GM19467 (cell line): ENCODE measurements at regions not wholly inside any gene's neighbourhood (a gene's known extent, or its start where the extent isn't known, plus 50 kb on each side); places are given as distances from the start of the nearest gene placed in this dataset.

ENCODE experiments used
- ATAC-seq: cut with Tn5 transposase; IDR thresholded peaks from one replicate; pipeline ENCODE4 v1.9.1; 2021; ENCODE audit warnings: mild to moderate bottlenecking, moderate library complexity; ENCODE audit not compliant: unreplicated experiment

DNA sequence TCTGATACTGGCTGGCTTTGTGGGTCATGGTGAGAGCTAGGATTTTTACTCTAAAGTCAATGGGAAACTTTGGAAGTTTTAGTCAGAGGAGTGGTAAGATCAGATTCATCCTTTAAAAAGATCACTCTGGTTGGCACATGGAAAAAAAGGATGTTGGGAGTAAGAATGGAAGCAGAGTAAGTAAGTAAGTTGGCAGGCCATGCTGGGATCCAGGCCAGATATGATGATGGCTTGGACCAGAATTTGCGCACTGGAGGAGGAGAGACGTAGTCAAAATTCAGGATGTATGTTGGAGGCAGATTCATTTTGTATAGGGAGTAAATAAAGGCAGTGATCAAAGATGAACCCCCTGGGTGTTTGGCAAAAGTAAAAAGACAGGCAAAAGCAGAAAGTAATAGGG, 283.3 kb upstream of the THSD7B start:
- no peak for ATAC-seq

DNA sequence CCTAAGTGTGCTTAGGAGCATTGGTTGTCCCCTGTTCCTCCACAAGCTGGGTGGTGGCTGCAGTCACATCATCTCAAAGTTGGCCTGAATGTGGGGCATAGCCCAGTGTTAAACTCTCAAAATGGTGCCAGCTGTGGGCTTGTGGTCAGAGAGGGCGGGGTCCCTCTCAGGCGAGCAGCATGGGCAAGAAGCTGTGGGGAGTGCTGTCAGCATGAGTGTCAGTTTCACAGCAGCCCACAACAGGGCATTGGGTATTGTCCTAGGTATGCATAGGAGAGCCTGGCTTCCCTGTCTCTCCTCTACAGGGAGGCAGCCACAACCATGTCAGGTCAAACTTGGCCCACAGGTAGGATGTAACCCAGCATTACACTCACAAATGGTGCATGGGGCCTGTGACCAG, 285.6 kb upstream of the THSD7B start:
- no peak for ATAC-seq

DNA sequence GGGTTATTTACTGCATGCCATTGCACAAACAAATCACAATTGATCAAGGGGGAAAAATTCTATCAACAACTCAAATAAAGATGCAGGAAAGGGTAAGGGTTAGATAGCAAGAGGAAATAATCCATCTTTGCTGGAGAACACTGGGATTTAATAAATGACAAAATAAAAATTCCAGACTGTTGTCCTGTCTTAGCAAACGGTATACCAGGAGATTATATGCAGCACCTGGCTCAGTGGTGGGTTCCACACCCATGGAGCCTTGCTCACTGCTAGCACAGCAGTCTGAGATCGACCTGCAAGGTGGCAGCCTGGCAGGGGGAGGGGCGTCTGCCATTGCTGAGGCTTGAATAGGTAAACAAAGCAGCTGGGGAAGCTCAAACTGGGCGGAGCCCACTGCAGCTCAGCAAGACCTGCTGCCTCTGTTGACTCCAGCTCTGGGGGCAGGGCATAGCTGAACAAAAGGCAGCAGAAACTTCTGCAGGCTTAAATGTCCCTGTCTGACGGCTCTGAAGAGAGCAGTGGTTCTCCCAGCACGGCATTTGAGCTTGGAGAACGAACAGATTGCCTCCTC, 296.5 kb upstream of the THSD7B start:
- no peak for ATAC-seq

DNA sequence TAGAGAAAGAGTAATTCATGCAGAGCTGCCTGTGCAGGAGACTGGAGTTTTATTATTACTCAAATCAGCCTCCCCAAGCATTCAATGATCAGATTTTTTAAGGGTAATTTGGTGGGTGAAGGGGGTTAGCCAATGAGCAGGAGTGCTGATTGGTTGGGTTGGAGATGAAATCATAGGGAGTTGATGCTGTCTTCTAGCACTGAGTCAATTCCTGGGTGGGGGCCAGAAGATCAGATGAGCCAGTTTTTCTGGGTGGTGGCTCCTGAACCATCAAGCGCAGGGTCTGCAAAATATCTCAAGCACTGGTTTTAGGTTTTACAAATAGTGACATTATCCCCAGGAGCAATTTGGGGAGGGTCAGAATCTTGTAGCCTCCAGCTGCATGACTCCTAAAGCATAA, 312.8 kb upstream of the THSD7B start:
- ATAC-seq: no peak

DNA sequence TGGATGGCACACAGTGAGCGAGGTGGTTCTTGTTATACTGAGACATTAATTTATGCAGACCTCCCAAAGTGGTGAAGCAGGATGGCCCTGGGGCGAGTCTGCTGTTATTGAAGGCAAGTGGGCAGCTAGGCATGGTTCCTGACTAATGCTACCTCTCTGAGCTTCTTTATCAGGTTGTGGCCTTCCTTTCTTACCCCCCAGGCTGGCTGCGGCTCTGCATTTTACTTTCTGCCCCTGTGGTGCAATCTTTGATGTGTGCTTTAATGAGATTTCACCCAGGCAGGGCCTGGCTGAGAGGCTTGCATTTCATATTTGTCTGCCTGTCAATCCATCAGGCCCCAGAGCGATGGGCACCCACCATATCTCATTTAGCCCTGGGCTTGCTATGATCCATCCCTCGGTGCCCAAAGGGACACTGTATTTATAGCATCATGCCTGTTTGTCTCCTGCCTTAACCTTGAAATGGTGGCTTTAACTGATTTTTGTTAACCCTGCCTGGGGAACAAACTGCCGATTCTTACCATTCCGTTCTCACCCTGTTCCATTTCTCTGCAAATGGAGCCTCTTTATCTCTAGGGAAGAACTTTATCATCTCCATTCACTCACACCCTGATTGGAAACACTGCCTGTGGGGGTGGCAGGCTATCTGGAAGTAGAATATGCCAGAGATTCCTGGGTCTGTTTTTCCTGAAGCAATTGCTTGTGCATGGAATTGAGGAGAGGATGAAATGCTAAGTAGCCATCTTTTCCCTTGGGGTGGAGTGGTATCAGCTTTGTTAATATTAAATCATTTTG, 316.2 kb upstream of the THSD7B start:
- ATAC-seq: no peak

DNA sequence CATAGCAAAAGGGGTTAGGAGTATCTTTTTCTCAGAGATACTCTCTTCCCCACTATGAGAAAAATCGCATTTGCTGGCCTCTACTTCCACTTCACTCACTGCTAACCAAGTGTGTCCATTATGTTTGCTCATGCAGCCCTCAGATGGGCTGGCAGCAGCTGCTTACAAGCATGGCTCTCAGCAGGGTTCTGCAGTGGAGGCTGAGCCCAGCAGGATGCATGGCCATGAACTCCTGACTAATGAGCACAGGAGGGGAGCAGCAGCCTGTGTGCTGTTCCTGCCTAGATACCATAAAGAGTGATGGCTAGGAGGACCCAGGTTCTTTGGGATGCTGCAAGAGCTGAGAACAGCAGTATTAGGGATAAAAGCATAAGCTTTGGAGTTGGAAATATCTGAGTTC, 316.9 kb upstream of the THSD7B start:
- no peak for ATAC-seq

DNA sequence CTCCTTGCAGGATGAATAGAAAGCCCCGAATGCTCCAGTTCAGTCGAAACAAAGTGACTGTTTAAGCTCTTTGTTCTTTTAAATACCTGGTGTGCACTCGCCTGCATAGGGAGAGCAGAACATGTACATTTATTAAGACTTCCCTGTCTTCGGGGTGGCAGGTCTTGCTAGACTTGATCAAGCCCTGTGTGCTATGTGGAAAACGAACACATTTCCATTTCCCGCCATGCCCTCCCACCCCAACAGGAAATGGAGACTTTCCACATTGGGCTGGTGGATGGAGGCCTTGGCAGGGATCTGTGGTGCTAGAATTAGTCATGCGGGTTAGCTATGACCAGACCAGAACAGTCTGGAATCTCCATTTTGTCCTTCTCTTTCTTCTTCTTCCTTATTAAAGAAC, 321.0 kb upstream of the THSD7B start:
- ATAC-seq: no peak

DNA sequence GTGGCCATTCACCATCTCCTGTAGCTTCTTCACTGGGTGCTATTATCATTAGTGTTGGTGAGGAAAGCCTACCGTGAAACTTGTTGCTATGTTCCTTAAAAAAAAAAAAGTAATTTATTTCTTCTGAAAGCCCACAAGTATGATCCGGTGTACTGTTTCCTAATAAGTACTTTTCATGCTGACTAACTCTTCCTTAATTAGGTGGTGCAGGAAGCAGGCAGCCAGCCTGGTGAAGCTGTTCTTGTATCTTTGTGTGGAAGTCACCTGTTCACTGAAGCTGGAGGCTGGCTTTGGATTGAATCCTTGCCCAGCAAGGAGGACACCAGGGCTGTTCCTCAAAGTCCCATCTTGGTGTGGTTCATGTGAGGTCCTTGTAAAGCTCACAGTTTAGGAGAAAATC, 321.7 kb upstream of the THSD7B start:
- ATAC-seq: no peak

DNA sequence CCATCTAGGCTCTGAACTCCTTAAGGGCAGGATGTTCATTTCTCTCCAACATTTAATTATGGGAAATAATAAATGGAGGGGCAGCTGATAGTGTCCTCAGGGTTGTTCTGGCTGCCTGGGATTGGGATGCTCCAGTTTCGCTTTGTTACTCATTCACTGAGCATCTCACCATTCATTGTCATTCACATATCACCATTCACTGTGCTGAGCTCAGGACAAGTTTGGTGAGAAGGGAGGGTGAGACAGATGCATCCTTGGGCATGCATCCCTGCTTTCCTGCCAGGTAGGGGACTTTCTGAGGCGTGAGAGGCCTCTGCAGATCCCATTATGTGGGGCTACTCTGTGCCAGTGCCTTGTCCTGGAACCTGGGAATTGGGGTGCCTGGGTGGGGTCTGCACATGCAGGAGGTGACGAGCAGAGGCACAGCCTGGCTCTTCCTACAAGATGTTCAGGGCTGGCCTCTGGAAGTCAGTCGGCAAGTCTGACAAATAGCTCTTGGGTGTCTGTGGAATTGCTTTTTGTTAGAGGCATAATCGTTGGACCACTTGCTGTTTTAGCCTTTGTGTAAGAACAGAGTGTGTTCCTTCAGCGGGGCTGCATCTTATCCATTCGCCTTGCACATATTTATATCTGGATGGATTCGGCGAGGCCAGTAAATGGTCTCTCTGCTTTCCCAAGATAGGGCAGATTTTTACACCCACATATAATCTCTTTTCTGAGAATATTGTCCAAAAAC, 323.2 kb upstream of the THSD7B start:
- no peak for ATAC-seq

DNA sequence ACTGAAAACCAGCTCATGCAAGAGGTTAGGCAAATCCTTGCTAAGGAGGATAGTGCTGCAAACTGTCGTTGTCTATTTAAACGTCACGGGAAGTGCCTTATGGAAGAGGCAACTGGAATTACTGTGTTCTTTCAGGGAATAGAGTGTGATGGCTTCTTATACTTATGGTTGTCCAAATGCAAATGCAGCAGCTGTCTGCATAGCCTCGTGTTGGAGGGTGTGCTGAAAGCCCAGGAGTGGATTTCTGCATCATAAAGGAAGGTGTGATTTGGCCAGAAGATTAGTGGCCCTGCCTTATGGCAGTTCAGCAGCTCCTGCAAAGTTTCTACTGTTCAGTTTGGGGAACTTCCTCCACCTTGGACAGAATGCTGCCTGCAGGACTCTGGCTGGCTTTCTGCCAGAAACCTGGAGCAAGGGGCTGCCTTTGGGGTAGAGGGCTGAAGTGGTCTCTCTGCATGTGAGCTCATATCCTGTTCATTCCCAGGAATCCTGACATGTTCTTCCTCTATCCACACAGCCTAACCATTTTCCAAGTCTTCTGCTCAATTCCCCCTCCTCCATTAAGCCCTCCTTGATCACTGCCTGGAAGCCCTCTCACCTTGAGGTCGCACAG, 321.2 kb upstream of the CXCR4 start:
- no peak for ATAC-seq

DNA sequence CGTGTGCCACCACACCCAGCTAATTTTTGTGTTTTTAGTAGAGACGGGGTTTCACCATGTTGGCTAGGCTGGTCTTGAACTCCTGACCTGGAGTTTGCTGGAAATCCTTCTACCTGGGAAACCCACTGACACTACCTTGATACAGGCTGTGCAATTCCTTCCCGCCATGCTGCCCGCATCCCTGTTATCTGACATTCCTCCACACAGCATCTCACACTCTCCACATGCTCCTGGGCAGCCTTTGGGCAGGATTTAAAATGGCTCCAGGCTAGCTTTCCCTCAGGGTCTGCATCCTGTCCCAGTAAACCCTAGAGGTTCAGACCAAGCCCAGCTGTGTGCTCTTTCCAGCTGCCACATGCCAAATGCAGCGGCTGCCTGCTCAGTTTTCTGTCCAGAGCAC, 319.5 kb upstream of the CXCR4 start:
- ATAC-seq: no peak

DNA sequence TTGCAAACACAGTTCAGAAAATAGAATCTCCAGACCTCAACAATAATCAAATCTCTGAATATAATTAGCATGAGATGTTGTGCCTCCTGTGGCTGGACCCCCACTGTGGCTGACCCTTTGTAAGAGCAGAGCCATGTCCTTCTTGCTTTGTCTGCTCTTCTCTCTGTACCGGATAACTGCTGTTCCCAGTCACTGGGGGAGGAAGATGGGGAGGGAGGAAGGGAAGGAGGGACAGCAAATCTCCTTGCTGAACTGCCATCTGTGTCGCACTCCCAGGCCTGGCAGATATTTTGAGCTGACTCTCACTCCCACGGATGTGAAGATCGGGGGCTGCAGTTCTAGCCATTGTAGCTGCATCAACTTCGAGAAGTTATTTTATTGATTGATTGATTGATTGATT, 319.0 kb upstream of the CXCR4 start:
- no peak for ATAC-seq

DNA sequence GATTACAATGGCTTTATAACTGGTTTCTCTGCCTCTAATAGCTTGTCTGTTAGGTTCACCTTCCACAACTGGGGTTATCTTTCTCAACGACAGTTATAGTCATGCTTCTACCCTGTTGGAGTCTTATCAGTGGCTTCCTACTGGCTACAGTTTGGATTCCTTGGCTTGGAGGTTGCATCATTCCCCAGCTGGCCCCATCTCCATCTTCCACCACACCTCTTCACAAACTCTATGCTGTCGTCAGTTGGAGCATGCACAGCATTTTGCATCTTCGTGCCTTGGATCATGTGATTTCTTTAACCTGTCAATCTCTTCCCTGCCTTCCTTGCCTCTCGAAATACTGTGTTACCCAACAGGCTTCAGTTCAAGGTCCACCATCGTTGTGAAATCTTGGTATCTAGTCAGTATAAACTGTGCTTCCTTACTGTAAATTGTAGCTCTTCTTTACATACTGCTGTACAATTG, 316.3 kb upstream of the CXCR4 start:
- ATAC-seq: no peak

DNA sequence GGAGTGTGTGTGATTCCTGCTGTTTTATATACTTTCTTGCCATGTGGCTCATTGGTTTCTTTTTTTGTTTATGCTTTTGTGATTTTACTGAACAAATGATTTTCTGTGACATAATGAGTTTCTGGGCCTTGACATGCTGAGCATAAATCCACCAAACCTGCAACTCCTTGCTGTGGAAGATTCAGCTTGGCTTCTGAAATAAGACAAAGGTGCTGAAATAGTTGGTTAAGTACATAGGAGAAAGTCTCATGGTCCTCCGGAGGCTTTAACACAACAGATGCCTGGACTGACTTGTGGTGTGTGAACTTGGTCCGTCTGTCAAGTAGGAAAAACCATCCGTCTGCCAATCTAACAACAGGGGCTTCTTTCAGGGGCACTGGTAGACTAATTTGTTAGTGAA, 315.3 kb upstream of the CXCR4 start:
- ATAC-seq: no peak

DNA sequence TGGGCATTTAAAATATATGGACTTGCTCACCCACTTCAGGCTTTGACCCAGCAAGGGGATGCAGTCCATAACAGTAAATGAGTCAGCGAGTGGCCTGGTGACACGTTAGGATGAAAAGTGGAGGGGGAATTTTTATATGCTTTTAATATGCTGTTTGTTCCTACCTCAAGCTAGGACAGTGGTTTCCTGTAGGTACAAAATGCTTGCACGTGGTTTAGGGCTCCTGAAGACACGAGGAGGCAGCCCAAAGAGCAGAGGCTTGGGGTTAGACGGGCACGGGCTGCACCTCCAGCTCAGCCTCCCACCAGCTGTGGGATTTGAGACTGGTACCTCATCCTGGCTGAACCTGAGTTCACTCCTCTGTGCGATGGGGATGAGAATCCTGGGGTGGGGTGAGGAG, 306.2 kb upstream of the CXCR4 start:
- no peak for ATAC-seq

DNA sequence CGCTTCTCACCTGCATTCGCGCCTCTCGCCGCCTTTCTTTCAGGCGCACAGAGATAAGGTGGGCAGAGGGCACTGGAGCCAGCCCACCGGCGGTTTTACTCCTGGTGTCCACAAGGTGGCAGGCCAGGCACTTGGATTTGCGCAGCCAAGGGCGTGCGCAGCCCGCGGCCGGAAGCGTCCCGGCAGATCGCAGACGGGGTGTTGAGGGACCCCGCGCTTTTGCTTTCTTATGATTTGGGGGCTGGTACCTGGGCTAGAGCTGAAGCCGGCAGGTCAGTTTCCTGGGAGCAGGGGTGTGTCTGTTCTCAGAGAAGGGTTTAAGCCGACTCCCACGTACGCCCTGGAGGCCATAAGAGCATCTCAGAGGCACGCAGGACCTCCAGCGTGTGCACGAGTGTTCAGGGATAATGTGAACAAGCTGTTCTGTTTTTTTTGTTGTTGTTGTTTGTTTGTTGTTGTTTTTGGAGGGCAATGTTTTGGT, 305.6 kb upstream of the CXCR4 start:
- ATAC-seq: peak; percentile 100

DNA sequence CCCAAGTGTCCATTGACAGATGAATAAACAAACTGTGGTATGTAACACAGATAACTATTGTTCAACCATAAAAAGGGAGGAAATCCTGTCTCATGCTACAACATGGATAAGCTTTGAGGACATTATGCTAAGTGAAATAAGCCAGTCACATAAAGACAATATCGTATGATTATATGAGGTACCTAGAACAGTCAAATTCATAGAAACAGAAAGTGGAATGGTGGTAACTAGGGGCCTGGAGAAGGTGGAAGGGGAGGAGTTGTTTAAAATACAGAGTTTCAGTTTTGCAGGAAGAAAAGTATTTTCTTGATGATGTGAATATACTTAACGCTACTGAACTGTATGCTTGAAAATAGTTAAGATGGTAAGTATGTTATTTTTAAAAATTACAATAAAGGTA, 304.6 kb upstream of the CXCR4 start:
- ATAC-seq: no peak

DNA sequence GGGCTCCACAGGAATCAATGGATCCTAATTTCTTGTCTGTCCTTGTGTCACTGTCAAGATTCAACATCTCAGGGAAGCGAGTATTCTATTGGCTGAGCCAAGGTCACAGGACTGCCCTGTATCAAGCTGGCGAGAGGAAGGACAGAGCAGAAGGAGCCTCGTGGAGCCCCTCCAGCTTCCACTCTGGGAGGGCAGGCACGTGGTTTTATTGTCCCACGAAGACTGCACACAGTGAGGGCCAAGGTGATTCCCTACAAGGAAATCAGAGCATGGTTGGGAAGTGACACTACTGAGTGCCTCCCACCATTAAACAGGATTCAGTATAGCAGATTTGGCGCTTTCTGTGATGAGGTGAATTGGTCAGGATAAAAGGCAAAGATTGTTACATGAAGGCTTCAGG, 302.4 kb upstream of the CXCR4 start:
- ATAC-seq: no peak

DNA sequence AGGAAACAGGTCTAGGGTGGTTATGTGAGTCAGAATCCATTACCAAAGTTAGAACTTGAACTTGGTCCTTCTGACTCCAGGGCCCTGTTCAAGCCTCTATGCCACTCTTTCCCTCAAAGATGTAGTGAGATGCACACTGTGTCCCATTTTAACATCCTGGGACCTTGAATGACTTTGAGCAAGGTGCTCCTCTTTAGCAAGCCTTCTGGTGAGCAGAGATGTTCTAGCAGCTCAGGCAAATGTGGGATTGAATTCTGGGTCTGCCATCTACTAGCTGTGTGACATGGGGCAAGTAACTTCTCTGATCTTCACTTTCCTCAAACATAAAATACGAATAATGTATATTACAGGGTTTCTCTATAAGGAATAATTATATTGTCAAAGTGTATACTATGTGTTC, 294.0 kb upstream of the CXCR4 start:
- no peak for ATAC-seq

DNA sequence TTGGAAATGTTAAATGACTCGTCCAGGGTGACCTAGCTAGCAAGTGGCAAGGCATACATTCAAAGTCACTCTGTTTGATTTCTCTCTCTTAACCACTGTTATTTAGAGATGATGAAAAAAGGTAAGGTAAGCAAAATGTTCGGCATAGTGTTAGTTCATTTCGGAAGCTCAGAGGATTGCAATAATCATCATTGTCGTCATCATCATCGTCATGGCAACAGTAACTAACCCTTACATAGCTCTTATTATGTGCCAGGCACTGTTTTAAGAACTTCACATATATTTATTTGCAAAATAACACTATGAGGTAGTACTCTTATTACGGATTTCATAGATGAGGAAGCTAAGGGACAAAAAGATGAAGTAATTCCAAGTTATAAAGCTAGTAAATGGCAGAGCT, 292.7 kb upstream of the CXCR4 start:
- ATAC-seq: no peak

DNA sequence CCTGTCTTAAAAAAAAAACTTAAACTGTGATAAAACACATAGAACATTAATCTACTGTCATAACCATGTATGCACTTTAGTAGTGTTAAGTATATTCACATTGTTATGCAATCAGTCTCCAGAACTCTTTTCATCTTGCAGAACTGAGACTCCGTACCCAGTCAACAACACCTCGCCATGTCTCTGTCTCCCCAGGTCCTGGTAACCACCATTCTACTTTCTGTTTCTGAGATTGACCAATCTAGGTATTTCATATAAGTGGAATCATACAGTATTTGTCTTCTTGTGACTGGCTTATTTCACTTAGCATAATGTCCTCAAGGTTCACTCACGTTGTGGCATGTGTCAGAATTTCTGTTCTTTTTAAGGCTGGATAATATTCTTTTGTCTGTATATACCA, 290.8 kb upstream of the CXCR4 start:
- ATAC-seq: no peak

DNA sequence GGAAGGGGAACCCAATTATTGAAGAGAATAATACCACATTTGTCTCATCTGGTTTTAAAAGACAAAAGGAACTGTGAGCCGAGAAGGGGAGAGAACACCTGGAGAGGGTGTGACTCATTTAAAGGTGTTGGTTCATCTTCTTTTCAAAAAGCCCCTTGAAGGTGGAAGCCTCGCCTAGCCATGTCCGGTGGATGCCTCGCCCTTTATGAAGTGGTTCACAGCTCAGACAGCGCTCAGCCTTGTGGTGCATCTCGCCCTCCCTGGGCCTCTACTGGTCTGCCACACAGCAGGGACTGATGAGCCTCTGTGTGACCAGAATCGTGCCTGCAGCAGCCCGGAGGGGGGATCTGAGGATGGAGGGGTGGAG, 290.0 kb upstream of the CXCR4 start:
- no peak for ATAC-seq
